ENCODE measurements at regions not wholly inside any gene's neighbourhood (a gene's known extent, or its start where the extent isn't known, plus 50 kb on each side); places are given as distances from the start of the nearest gene placed in this dataset.

GRCh38 chr17:72338847-72339790 lies 218.3 kb downstream of the SOX9 start:
- Mint-ChIP-seq H3K27ac (no peak overlapping the region), H3K9me3 (no peaks in the 10 kb centered on the region), H3K4me3 (no peak overlapping the region), H3K4me1 (peaks cover 21% of the 10 kb centered on the region), H3K27me3 (ENCODE audit: low read depth) (no peaks in the 10 kb centered on the region), H3K36me3 (no peaks in the 10 kb centered on the region)
- DNase-seq (ENCODE audit: low spot score) (no peak), ATAC-seq (peak; percentile 25; the same call in 1 of the 2 replicates)
- no peak for TF ChIP-seq AR (CRISPR knock-in tag; IDR thresholded peaks at IDR 0.05)
- no peak for TF ChIP-seq ZNF121 (CRISPR knock-in tag; IDR thresholded peaks at IDR 0.05)
- TF ChIP-seq ZNF532 (CRISPR knock-in tag; IDR thresholded peaks at IDR 0.05; ENCODE audit: borderline replicate concordance), result no peak
- ChIA-PET POLR2A (no interaction called here), CTCF (interaction anchor here (0.5 kb wide), 1 partner anchor 93 kb away, joined by 3 read pairs; no protein-coding TSS in a partner anchor)

DNA sequence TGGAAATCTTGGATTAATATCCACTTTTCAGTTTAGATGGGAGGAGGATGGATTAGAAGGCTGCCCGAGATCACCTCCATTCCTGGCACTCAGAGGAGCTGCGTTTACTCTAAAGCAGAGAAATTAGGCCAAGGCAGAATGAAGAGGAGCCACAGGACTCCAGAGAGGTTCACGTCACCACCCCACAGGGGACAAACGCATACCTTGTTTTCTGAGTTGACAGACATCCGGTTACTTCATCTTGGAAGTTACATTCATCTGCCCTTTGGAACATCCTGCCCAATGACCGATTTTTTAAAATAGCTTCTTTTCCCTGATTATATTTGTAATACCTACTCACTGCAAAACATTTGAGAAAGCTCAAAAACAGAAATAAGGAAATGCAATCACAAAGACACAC lies 220.0 kb downstream of the SOX9 start:
- ChIA-PET CTCF (no interaction called here), POLR2A (no interaction called here)
- Mint-ChIP-seq H3K27ac (no peak overlapping the region), H3K4me3 (no peak overlapping the region), H3K4me1 (peaks cover 15% of the 10 kb centered on the region), H3K9me3 (no peaks in the 10 kb centered on the region), H3K36me3 (no peaks in the 10 kb centered on the region), H3K27me3 (ENCODE audit: low read depth) (no peaks in the 10 kb centered on the region)
- peak; percentile 50; the same call in 1 of the 2 replicates for TF ChIP-seq GABPB1 (CRISPR knock-in tag; IDR thresholded peaks at IDR 0.05)
- TF ChIP-seq CREM (CRISPR knock-in tag; IDR thresholded peaks at IDR 0.05), result no peak
- ATAC-seq (no peak), DNase-seq (ENCODE audit: low spot score) (no peak)

DNA sequence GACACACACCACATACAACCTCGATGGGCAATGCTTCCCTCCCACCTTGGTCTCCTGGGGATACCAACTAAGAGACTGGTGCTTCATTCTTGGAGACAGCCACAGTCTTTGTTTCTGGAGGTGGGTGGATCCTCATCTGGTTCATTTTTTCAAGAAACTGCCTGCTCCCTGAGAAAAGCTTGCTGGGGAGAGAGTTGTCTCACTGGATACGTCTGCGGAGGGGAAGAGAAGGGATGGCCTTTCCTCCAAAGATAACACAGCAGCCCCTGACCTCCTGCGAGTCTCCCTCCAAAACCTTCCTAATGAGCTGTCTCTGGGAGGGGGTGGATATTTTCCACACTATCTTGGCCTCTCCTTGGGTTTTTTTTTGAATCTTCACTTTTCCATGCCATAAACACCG lies 221.2 kb downstream of the SOX9 start:
- ATAC-seq (no peak), DNase-seq (ENCODE audit: low spot score) (no peak)
- Mint-ChIP-seq H3K4me3 (no peak overlapping the region), H3K27ac (no peak overlapping the region; the same call in 1 of the 2 replicates), H3K9me3 (no peaks in the 10 kb centered on the region), H3K27me3 (ENCODE audit: low read depth) (no peaks in the 10 kb centered on the region), H3K4me1 (peaks cover 7% of the 10 kb centered on the region), H3K36me3 (no peaks in the 10 kb centered on the region)
- ChIA-PET CTCF (no interaction called here), POLR2A (no interaction called here)
- TF ChIP-seq, protein P1, sequence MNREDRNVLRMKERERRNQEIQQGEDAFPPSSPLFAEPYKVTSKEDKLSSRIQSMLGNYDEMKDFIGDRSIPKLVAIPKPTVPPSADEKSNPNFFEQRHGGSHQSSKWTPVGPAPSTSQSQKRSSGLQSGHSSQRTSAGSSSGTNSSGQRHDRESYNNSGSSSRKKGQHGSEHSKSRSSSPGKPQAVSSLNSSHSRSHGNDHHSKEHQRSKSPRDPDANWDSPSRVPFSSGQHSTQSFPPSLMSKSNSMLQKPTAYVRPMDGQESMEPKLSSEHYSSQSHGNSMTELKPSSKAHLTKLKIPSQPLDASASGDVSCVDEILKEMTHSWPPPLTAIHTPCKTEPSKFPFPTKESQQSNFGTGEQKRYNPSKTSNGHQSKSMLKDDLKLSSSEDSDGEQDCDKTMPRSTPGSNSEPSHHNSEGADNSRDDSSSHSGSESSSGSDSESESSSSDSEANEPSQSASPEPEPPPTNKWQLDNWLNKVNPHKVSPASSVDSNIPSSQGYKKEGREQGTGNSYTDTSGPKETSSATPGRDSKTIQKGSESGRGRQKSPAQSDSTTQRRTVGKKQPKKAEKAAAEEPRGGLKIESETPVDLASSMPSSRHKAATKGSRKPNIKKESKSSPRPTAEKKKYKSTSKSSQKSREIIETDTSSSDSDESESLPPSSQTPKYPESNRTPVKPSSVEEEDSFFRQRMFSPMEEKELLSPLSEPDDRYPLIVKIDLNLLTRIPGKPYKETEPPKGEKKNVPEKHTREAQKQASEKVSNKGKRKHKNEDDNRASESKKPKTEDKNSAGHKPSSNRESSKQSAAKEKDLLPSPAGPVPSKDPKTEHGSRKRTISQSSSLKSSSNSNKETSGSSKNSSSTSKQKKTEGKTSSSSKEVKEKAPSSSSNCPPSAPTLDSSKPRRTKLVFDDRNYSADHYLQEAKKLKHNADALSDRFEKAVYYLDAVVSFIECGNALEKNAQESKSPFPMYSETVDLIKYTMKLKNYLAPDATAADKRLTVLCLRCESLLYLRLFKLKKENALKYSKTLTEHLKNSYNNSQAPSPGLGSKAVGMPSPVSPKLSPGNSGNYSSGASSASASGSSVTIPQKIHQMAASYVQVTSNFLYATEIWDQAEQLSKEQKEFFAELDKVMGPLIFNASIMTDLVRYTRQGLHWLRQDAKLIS (CRISPR knock-in tag; IDR thresholded peaks at IDR 0.05; ENCODE audit: borderline replicate concordance), result no peak
- TF ChIP-seq ERG (CRISPR knock-in tag; IDR thresholded peaks at IDR 0.05), result no peak
- TF ChIP-seq, protein P2, sequence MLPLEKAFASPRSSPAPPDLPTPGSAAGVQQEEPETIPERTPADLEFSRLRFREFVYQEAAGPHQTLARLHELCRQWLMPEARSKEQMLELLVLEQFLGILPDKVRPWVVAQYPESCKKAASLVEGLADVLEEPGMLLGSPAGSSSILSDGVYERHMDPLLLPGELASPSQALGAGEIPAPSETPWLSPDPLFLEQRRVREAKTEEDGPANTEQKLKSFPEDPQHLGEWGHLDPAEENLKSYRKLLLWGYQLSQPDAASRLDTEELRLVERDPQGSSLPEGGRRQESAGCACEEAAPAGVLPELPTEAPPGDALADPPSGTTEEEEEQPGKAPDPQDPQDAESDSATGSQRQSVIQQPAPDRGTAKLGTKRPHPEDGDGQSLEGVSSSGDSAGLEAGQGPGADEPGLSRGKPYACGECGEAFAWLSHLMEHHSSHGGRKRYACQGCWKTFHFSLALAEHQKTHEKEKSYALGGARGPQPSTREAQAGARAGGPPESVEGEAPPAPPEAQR (CRISPR knock-in tag; IDR thresholded peaks at IDR 0.05), result no peak
- TF ChIP-seq ZNF671 (CRISPR knock-in tag; IDR thresholded peaks at IDR 0.05), result no peak
- no peak for TF ChIP-seq HMGA2 (CRISPR knock-in tag; IDR thresholded peaks at IDR 0.05)
- TF ChIP-seq MAX (CRISPR knock-in tag; IDR thresholded peaks at IDR 0.05), result no peak
- TF ChIP-seq OVOL2 (CRISPR knock-in tag; IDR thresholded peaks at IDR 0.05; ENCODE audit: borderline replicate concordance), result no peak
- no peak for TF ChIP-seq NFYB (CRISPR knock-in tag; conservative IDR thresholded peaks at IDR 0.05; ENCODE audit: low read depth)
- no peak for TF ChIP-seq CDX4 (CRISPR knock-in tag; IDR thresholded peaks at IDR 0.05; ENCODE audit: borderline replicate concordance)

Measured in WTC11 (cell line).